ENCODE measurements at regions not wholly inside any gene's neighbourhood (a gene's known extent, or its start where the extent isn't known, plus 50 kb on each side); places are given as distances from the start of the nearest gene placed in this dataset.

GRCh38 chr12:126482238-126482889, 1417.1 kb downstream of the AACS start:
- H3K79me2 ChIP-seq (replicated peaks; ENCODE audit: insufficient read depth), result no peaks in the 10 kb centered on the region
- no peak overlapping the region for H3K4me2 ChIP-seq
- no peak for TF ChIP-seq CREB1 (CRISPR knock-in tag; IDR thresholded peaks at IDR 0.05; ENCODE audit: low read depth)
- no peak for TF ChIP-seq ZNF114 (CRISPR knock-in tag; IDR thresholded peaks at IDR 0.05)
- no peak for TF ChIP-seq ZNF331 (CRISPR knock-in tag; IDR thresholded peaks at IDR 0.05; ENCODE audit: low read depth)
- Mint-ChIP-seq H3K4me3 (no peak overlapping the region), H3K27me3 (ENCODE audit: insufficient read depth, low read depth, poor library complexity) (no peaks in the 10 kb centered on the region), H3K4me1 (no peaks in the 10 kb centered on the region), H3K9me3 (peaks cover 91% of the 10 kb centered on the region), H3K36me3 (ENCODE audit: low read depth) (peaks cover 37% of the 10 kb centered on the region), H3K27ac (no peak overlapping the region)
- H3K27ac ChIP-seq (ENCODE audit: low read depth), result no peak overlapping the region
- H3K4me1 ChIP-seq (ENCODE audit: insufficient read depth), result no peaks in the 10 kb centered on the region
- no peaks in the 10 kb centered on the region for H3F3A ChIP-seq (replicated peaks; ENCODE audit: low read depth)
- H3K27me3 ChIP-seq (ENCODE audit: insufficient read depth), result no peaks in the 10 kb centered on the region
- H4K20me1 ChIP-seq (replicated peaks; ENCODE audit: insufficient read depth), result no peaks in the 10 kb centered on the region
- no peak for DNase-seq (ENCODE audit: low spot score)
- no peak for ATAC-seq
- H2AFZ ChIP-seq, result no peak overlapping the region
- no peaks in the 10 kb centered on the region for H3K9me2 ChIP-seq (ENCODE audit: insufficient read depth)
- H3K36me3 ChIP-seq (ENCODE audit: insufficient read depth), result no peaks in the 10 kb centered on the region
- no peak overlapping the region for H3K4me3 ChIP-seq

- Histone ChIP-seq H3F3A (replicated peaks; ENCODE audit: low read depth) (no peaks in the 10 kb centered on the region), H3K27me3 (ENCODE audit: insufficient read depth) (no peaks in the 10 kb centered on the region), H3K79me2 (replicated peaks; ENCODE audit: insufficient read depth) (no peaks in the 10 kb centered on the region), H4K20me1 (replicated peaks; ENCODE audit: insufficient read depth) (no peaks in the 10 kb centered on the region), H2AFZ (no peak overlapping the region), H3K36me3 (ENCODE audit: insufficient read depth) (no peaks in the 10 kb centered on the region), H3K4me1 (ENCODE audit: insufficient read depth) (no peaks in the 10 kb centered on the region), H3K4me2 (no peak overlapping the region), H3K9me2 (ENCODE audit: insufficient read depth) (no peaks in the 10 kb centered on the region), H3K27ac (ENCODE audit: low read depth) (no peak overlapping the region), H3K4me3 (no peak overlapping the region)
- TF ChIP-seq EZH2 (IDR thresholded peaks at IDR 0.05; ENCODE audit: low read depth, unreplicated experiment) (no peak), ETS1 (IDR thresholded peaks at IDR 0.05) (no peak)
- DNase-seq (ENCODE audit: low spot score) (no peak), ATAC-seq (no peak)
- no peak overlapping the region for H3K4me3 Mint-ChIP-seq
- H3K27me3 Mint-ChIP-seq (ENCODE audit: insufficient read depth, low read depth, poor library complexity), result no peaks in the 10 kb centered on the region
- peaks cover 92% of the 10 kb centered on the region for H3K9me3 Mint-ChIP-seq
- no peaks in the 10 kb centered on the region for H3K4me1 Mint-ChIP-seq
- peaks cover 32% of the 10 kb centered on the region for H3K36me3 Mint-ChIP-seq (ENCODE audit: low read depth)
- no peak overlapping the region for H3K27ac Mint-ChIP-seq
These were observed 1418.2 kb downstream of the AACS start for GRCh38 chr12:126483145-126484068.

GRCh38 chr12:126487431-126487980, 1422.3 kb downstream of the AACS start:
- H2AFZ ChIP-seq, result no peak overlapping the region
- H3F3A ChIP-seq (replicated peaks; ENCODE audit: low read depth), result no peaks in the 10 kb centered on the region
- H3K4me1 ChIP-seq (ENCODE audit: insufficient read depth), result no peaks in the 10 kb centered on the region
- no peaks in the 10 kb centered on the region for H3K36me3 ChIP-seq (ENCODE audit: insufficient read depth)
- no peaks in the 10 kb centered on the region for H3K4me1 Mint-ChIP-seq
- H3K79me2 ChIP-seq (replicated peaks; ENCODE audit: insufficient read depth), result no peaks in the 10 kb centered on the region
- no peak overlapping the region for H3K4me3 Mint-ChIP-seq
- no peak overlapping the region for H3K4me2 ChIP-seq
- no peaks in the 10 kb centered on the region for H4K20me1 ChIP-seq (replicated peaks; ENCODE audit: insufficient read depth)
- H3K27ac Mint-ChIP-seq, result no peak overlapping the region
- H3K4me3 ChIP-seq, result no peak overlapping the region
- H3K27me3 ChIP-seq (ENCODE audit: insufficient read depth), result no peaks in the 10 kb centered on the region
- H3K27me3 Mint-ChIP-seq (ENCODE audit: insufficient read depth, low read depth, poor library complexity), result no peaks in the 10 kb centered on the region
- no peaks in the 10 kb centered on the region for H3K9me2 ChIP-seq (ENCODE audit: insufficient read depth)
- DNase-seq (ENCODE audit: low spot score) (no peak), ATAC-seq (no peak)
- H3K36me3 Mint-ChIP-seq (ENCODE audit: low read depth), result peaks cover 33% of the 10 kb centered on the region; the same call in 2 of the 3 replicates
- peaks cover 90% of the 10 kb centered on the region for H3K9me3 Mint-ChIP-seq
- H3K27ac ChIP-seq (ENCODE audit: low read depth), result no peak overlapping the region
- TF ChIP-seq ETS1 (IDR thresholded peaks at IDR 0.05), result no peak
- TF ChIP-seq CREB1 (CRISPR knock-in tag; IDR thresholded peaks at IDR 0.05; ENCODE audit: low read depth), result no peak
- no peak for TF ChIP-seq ZNF331 (CRISPR knock-in tag; IDR thresholded peaks at IDR 0.05; ENCODE audit: low read depth)
- no peak for TF ChIP-seq JUNB (IDR thresholded peaks at IDR 0.05; ENCODE audit: unreplicated experiment)
- no peak for TF ChIP-seq EZH2 (IDR thresholded peaks at IDR 0.05; ENCODE audit: low read depth, unreplicated experiment)
